Heart right ventricle (tissue), 16 donors: ENCODE measurements at regions not wholly inside any gene's neighbourhood (a gene's known extent, or its start where the extent isn't known, plus 50 kb on each side); places are given as distances from the start of the nearest gene placed in this dataset.

Experiments
- ATAC-seq, 8 donors: fragments of 200-7000 bp; cut with Tn5 transposase; one replicate each; pipeline ENCODE4 v1.9.1; 2020; ENCODE audit warnings: mild to moderate bottlenecking in 8 of 8, moderate library complexity in 8 of 8, moderate number of reproducible peaks in 1 of 8
- DNase-seq, 2 donors: peaks; one replicate each; pipeline ENCODE4 v3.0.0-alpha.2; 2020
- H3K27ac ChIP-seq, 10 donors: fragments of 200-600 bp; sonication (generic) in 2 of 10; one replicate each; pipeline versions ENCODE4 v1.5.0 to v1.8.0; 2020 to 2022; ENCODE audit warnings: mild to moderate bottlenecking in 3 of 10
- H3K27me3 ChIP-seq, 7 donors: fragments of 200-600 bp; one replicate each; pipeline ENCODE4 v1.8.0; 2021 to 2022; ENCODE audit warnings: mild to moderate bottlenecking in 2 of 7
- H3K36me3 ChIP-seq, 9 donors: fragments of 200-600 bp; sonication (generic) in 1 of 9; one replicate each; pipeline versions ENCODE4 v1.5.0 to v1.8.0; 2020 to 2022; ENCODE audit warnings: mild to moderate bottlenecking in 2 of 9
- H3K4me1 ChIP-seq, 9 donors: fragments of 200-600 bp; sonication (generic) in 1 of 9; one replicate each; pipeline versions ENCODE4 v1.5.0 to v1.8.0; 2020 to 2022; ENCODE audit warnings: mild to moderate bottlenecking in 4 of 9
- H3K4me3 ChIP-seq, 10 donors: fragments of 200-600 bp; sonication (generic) in 2 of 10; one replicate each; pipeline versions ENCODE4 v1.5.0 to v1.8.0; 2020 to 2022; ENCODE audit warnings: mild to moderate bottlenecking in 7 of 10, moderate library complexity in 2 of 10
- H3K9me3 ChIP-seq, 11 donors: fragments of 200-600 bp in 10 of 11; sonication (generic) in 2 of 11; one replicate each; pipeline versions ENCODE4 v1.5.0 to v1.8.0; 2013 to 2022; ENCODE audit warnings: mild to moderate bottlenecking in 2 of 11, control low read depth in 1 of 11, moderate library complexity in 1 of 11
- WGBS, 2 donors: extraction: QIAGEN DNeasy Blood & Tissue Kit; methylation state at CpG; one replicate each; pipeline ENCODE4 v1.1.7; 2013; ENCODE audit warnings: inconsistent platforms in 1 of 2; 5-methylcytosine and 5-hydroxymethylcytosine counted together
- intact Hi-C, 10 donors: fragments of 100-400 bp; cut with DNase I; formaldehyde crosslinking; loops; one replicate each; pipeline versions ENCODE4 v1.11.1 to v1.14.2; 2022
- TF ChIP-seq, protein P1 (sequence below), 9 donors: fragments of 200-600 bp; sonication (generic) in 2 of 9; IDR thresholded peaks; one replicate each; pipeline versions ENCODE4 v1.5.0 to v1.8.0; 2021 to 2022; ENCODE audit warnings: antibody characterized with exemption in 9 of 9, mild to moderate bottlenecking in 5 of 9, moderate library complexity in 1 of 9
- donor health status: Arrhythmogenic right ventricular cardiomyopathy.
- donor health status: ischemic (EF 13 %, LVEDD 7.1; RV severe dilation, severe dysfunction).
- donor health status: healthy with polysubstance abuse.
- donor health status: DM: no; HTN: yes; CAD: no.
- donor health status: DM: no; HTN: no; CAD: no.
- donor health status: ischemic (EF 25% LVEDD 6.9; RV normal size, moderate dysfunction).
- donor health status: ischemic (EF 25% LVEDD 5.7; RV mildly dilated, moderate dysfunction).
- donor health status: healthy.
- donor health status: DM: yes; HTN: yes; CAD: no.
- donor health status: Ischemic cardiomyopathy.
- donor health status: ischemic (EF 35%, LVEDD 5.7; RV mildly dilated, moderate dysfunction).
- donor health status: nonischemic (EF 11% LVEDD 7.7; RV severe dilation, severe dysfunction).
- donor health status: DM: yes; HTN: yes; CAD: no.
- donor health status: PGD.
- donor health status: ischemic (EF 29% LVEDD 5.4; RV normal size, mild dysfunction).
- donor health status: nonischemic (EF 23%, LVEDD 6.1; RV moderate dilation, normal function).

DNA sequence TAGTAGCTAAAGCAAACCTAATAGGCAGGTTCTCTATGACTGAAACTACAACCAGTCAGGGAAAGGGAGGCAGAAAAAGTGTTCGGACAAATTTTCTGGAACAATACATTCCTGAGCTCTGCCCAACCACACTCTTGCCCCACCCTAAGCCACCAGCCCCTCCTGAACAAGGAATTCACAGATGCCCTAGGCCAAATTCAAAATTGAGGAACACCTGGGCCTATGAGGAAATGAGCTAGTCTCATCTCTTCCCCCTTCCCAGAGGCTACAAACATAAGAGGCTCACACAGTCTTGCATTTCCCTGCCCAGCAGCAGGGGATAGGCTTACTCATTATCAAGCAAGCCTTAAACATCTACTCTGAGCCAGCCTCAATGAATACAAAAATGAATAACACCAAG lies 284.7 kb downstream of the ZNF674 start:
- ATAC-seq (no peak), DNase-seq (no peak)
- TF ChIP-seq, protein P1, sequence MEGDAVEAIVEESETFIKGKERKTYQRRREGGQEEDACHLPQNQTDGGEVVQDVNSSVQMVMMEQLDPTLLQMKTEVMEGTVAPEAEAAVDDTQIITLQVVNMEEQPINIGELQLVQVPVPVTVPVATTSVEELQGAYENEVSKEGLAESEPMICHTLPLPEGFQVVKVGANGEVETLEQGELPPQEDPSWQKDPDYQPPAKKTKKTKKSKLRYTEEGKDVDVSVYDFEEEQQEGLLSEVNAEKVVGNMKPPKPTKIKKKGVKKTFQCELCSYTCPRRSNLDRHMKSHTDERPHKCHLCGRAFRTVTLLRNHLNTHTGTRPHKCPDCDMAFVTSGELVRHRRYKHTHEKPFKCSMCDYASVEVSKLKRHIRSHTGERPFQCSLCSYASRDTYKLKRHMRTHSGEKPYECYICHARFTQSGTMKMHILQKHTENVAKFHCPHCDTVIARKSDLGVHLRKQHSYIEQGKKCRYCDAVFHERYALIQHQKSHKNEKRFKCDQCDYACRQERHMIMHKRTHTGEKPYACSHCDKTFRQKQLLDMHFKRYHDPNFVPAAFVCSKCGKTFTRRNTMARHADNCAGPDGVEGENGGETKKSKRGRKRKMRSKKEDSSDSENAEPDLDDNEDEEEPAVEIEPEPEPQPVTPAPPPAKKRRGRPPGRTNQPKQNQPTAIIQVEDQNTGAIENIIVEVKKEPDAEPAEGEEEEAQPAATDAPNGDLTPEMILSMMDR (IDR thresholded peaks at IDR 0.05), result no peak
- Histone ChIP-seq H3K9me3 (no peaks in the 10 kb centered on the region), H3K27me3 (no peaks in the 10 kb centered on the region), H3K4me3 (no peak overlapping the region), H3K36me3 (no peaks in the 10 kb centered on the region), H3K4me1 (no peaks in the 10 kb centered on the region), H3K27ac (no peak overlapping the region)
- WGBS, 2 donors, result 82 to 100% methylated on average over 1 of the region's 1 CpG
- intact Hi-C loops, result no loop called here

DNA sequence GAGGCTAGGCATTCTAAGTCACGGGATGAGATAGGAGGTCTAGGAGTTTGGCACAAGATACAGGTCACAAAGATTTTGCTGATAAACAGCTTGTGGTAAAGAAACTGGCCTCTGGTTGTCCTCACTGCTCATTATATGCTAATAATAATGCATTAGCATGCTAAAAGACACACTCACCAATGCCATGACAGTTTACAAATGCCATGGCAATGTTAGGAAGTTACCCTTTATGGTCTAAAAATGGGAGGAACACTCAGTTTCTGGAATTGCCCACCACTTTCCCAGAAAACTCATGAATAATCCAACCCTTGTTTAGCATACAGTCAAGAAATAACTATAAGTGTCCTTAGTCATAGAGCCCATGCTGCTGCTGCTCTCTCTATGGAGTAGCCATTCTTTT lies 286.9 kb downstream of the ZNF674 start:
- H3K27me3 ChIP-seq, result peaks cover 0 to 5% (median 0%) of the 10 kb centered on the region in 7 donors
- H3K4me3 ChIP-seq, result no peak overlapping the region
- TF ChIP-seq, protein P1 (IDR thresholded peaks at IDR 0.05), result no peak
- 64 to 68% methylated on average over 1 of the region's 1 CpG for WGBS, 2 donors
- H3K36me3 ChIP-seq, result no peaks in the 10 kb centered on the region
- H3K9me3 ChIP-seq, result no peaks in the 10 kb centered on the region
- DNase-seq (no peak), ATAC-seq (no peak)
- intact Hi-C loops, result no loop called here
- no peak overlapping the region for H3K27ac ChIP-seq
- no peaks in the 10 kb centered on the region for H3K4me1 ChIP-seq

DNA sequence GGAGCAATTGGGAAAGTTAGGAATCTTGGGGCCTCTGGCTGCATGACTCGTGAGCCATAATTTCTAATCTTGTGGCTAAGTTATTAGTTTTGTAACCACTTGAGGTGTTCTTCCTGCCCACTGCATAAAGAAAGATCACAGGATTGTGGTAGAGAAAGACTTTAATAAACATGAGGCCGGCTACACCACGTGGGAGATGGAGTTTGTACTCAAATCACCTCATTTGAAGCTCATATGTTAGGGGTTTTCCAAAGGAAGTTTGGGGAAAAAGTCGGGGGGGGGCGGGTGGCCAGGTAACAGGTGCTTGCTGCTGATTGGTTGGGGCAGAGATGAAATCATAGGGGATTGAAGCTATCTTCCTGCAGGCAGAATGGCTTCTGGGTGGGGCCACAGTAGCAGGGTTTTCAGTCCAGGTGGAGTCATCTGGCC lies 287.8 kb downstream of the ZNF674 start:
- intact Hi-C loops, result no loop called here
- Histone ChIP-seq H3K27me3 (peaks cover 0 to 9% (median 0%) of the 10 kb centered on the region in 7 donors), H3K4me3 (no peak overlapping the region), H3K36me3 (no peaks in the 10 kb centered on the region), H3K4me1 (no peaks in the 10 kb centered on the region), H3K27ac (no peak overlapping the region), H3K9me3 (no peaks in the 10 kb centered on the region)
- ATAC-seq (no peak), DNase-seq (no peak)
- 85 to 93% methylated on average over 5 of the region's 5 CpGs for WGBS, 2 donors
- TF ChIP-seq, protein P1 (IDR thresholded peaks at IDR 0.05), result no peak

DNA sequence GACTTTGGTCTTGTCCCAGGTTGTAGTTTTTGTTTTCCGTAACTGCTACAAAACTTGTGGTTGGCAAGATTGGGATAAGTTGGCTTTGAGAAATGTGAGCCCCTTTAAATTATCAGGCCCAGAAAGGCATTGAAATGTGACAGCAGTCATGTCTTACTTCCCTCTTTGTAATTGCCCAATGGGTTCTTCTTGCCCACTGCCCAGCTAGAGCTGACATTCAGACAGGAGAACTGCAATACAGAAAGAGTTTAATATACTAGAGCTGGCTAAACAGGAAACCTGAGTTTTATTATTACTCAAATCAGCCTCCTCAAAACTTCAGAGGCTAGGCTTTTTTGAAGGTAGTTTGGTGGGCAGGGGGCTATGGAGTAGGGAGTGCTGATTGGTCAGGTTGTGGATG lies 288.3 kb downstream of the ZNF674 start:
- WGBS, 2 donors, result 96 to 100% methylated on average over 1 of the region's 1 CpG

More for the DNA sequence above, 288.3 kb downstream of the ZNF674 start:
- H3K4me3 ChIP-seq, result no peak overlapping the region
- no peaks in the 10 kb centered on the region for H3K9me3 ChIP-seq
- no peaks in the 10 kb centered on the region for H3K36me3 ChIP-seq
- DNase-seq, result no peak
- ATAC-seq, result no peak
- H3K4me1 ChIP-seq, result no peaks in the 10 kb centered on the region
- H3K27me3 ChIP-seq, result peaks cover 0 to 13% (median 0%) of the 10 kb centered on the region in 7 donors
- intact Hi-C loops, result no loop called here
- H3K27ac ChIP-seq, result no peak overlapping the region
- TF ChIP-seq, protein P1 (IDR thresholded peaks at IDR 0.05), result no peak
